ENCODE measurements at regions not wholly inside any gene's neighbourhood (a gene's known extent, or its start where the extent isn't known, plus 50 kb on each side); places are given as distances from the start of the nearest gene placed in this dataset.

DNA sequence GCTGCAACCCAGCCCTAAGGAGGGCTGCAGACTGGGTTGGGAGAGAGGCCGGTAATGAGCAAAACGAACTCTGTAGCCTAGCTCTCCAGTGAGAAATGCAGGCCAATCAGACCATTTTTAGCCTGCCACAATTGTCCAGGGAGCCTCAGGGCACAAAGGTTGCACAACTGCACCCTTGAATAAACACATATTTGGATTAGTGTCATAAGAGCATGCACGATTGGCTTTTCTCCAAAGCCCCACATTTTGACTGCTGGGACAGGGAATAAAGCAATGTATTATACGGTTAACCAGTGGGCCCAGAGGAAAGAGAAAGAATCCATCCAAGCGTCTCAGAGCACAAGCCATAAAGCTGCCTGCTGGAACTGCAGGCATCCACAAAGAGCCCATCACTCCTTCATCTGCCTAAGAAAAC lies 729.4 kb upstream of the SGCG start:
- H3K4me3 ChIP-seq (replicated peaks; ENCODE audit: low read depth, low read length), result no peak overlapping the region
- TF ChIP-seq, protein P1, sequence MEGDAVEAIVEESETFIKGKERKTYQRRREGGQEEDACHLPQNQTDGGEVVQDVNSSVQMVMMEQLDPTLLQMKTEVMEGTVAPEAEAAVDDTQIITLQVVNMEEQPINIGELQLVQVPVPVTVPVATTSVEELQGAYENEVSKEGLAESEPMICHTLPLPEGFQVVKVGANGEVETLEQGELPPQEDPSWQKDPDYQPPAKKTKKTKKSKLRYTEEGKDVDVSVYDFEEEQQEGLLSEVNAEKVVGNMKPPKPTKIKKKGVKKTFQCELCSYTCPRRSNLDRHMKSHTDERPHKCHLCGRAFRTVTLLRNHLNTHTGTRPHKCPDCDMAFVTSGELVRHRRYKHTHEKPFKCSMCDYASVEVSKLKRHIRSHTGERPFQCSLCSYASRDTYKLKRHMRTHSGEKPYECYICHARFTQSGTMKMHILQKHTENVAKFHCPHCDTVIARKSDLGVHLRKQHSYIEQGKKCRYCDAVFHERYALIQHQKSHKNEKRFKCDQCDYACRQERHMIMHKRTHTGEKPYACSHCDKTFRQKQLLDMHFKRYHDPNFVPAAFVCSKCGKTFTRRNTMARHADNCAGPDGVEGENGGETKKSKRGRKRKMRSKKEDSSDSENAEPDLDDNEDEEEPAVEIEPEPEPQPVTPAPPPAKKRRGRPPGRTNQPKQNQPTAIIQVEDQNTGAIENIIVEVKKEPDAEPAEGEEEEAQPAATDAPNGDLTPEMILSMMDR (IDR thresholded peaks at IDR 0.05; ENCODE audit: low read depth, low read length, missing control alignments), result no peak
- no peak for DNase-seq (ENCODE audit: extremely low read depth, low read depth)

DNA sequence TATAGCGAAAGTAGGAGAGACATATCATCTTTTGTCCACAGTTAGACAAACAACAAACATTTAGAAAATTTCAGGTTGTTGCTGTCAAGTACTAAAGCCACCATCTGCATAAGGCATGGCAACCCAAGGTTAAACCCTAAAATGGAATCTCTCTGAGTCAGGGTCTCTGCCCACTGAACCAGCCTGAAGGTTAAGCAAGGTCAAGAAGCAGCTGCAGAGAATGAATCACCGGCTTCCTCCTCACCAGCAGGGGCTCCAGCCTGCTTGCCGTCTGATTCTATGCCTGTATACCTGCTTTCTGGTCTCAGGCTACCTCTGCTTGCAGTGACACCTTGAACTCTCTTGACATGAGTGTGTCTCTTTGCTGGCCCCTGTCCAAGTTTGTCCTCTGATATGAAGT lies 726.2 kb upstream of the SGCG start:
- H3K4me3 ChIP-seq (replicated peaks; ENCODE audit: low read depth, low read length), result no peak overlapping the region
- TF ChIP-seq, protein P1 (IDR thresholded peaks at IDR 0.05; ENCODE audit: low read depth, low read length, missing control alignments), result no peak
- no peak for DNase-seq (ENCODE audit: extremely low read depth, low read depth)

GRCh38 chr13:22455036-22455435 lies 725.7 kb upstream of the SGCG start:
- no peak overlapping the region for H3K4me3 ChIP-seq (replicated peaks; ENCODE audit: low read depth, low read length)
- no peak for DNase-seq (ENCODE audit: extremely low read depth, low read depth)
- TF ChIP-seq, protein P1 (IDR thresholded peaks at IDR 0.05; ENCODE audit: low read depth, low read length, missing control alignments), result no peak

DNA sequence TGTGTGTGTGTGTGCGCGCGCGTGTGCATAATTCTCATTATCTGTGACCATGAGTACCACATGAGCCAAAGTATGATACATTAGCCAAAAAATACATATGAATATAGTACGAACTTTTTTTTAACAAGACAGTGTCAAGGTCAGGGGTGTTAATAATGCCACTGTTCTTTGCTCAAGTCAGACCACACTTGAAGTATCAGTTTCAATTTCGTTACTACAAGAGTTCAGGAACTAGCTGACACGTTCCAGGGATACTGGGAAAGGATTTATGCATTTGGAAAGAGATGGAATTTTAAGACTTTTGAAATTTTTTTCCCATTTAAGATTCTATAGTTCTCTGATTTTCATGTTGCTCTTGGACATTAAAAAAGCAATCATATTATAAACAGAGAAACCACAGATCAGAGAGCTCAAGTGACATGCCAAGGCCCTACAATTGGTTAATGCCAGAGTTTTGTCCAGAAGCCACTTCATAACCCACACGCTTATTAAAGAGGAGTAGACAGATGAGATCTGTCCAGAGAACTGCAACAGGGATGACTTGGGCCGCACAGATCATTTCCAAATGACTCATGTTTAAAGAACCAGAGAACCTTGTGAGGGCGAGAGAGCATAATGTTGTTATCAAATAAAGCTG lies 718.8 kb upstream of the SGCG start:
- H3K4me3 ChIP-seq (replicated peaks; ENCODE audit: low read depth, low read length), result no peak overlapping the region
- DNase-seq (ENCODE audit: extremely low read depth, low read depth), result no peak
- TF ChIP-seq, protein P1 (IDR thresholded peaks at IDR 0.05; ENCODE audit: low read depth, low read length, missing control alignments), result no peak

- no peak for DNase-seq (ENCODE audit: extremely low read depth, low read depth)
- no peak overlapping the region for H3K4me3 ChIP-seq (replicated peaks; ENCODE audit: low read depth, low read length)
- TF ChIP-seq, protein P1 (IDR thresholded peaks at IDR 0.05; ENCODE audit: low read depth, low read length, missing control alignments), result no peak
Measured at GRCh38 chr13:22463089-22463488, 717.7 kb upstream of the SGCG start.

DNA sequence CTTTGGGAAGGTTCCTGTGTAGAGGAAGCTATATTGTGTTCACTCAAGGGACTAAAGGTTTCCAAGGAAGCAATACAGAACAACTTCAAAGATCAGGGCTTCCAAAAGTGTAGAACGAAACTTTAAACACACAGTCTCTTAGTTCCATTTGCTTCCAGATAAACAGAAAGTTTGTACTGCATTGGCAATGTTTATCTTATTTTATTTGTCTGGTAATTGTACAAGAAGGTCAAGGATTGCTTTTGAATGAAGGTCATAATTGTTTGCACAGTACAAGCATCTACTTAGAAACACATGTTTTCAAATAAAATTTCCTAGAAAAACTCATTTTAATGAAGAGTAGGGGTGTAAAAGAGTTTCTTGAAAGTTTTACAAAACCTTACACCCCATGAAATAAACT lies 712.7 kb upstream of the SGCG start:
- TF ChIP-seq, protein P1 (IDR thresholded peaks at IDR 0.05; ENCODE audit: low read depth, low read length, missing control alignments), result no peak
- no peak overlapping the region for H3K4me3 ChIP-seq (replicated peaks; ENCODE audit: low read depth, low read length)
- no peak for DNase-seq (ENCODE audit: extremely low read depth, low read depth)

GRCh38 chr13:22468824-22469223 lies 712.0 kb upstream of the SGCG start:
- H3K4me3 ChIP-seq (replicated peaks; ENCODE audit: low read depth, low read length), result no peak overlapping the region
- TF ChIP-seq, protein P1 (IDR thresholded peaks at IDR 0.05; ENCODE audit: low read depth, low read length, missing control alignments), result no peak
- no peak for DNase-seq (ENCODE audit: extremely low read depth, low read depth)
